ENCODE measurements at regions not wholly inside any gene's neighbourhood (a gene's known extent, or its start where the extent isn't known, plus 50 kb on each side); places are given as distances from the start of the nearest gene placed in this dataset.

DNA sequence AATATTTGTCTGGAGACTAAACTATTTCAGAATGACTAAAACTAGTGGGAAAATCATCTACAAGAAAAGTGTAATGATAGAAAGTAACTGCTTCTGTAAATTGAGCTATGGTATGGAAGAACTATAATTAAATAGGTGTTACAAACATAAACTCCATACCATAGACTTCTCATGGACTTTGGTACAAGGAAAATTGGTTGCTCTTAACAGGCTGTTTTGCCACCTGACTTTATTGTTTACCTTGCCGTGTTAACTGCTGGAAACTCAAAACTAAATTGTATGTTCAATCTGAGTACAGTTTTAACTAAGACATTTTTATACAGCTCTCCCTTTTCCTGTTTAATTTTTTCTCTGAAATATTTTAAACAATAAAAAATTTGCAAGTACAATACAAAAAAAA lies 261.8 kb upstream of the POU3F2 start:
- Histone ChIP-seq H3K4me1 (replicated peaks in 1 of 4; ENCODE audit: control insufficient read depth in 3 of 4, insufficient read depth in 4 of 4, low read length in 3 of 4) (no peaks in the 10 kb centered on the region), H3K14ac (ENCODE audit: insufficient read length) (no peak overlapping the region), H3K9ac (replicated peaks in 1 of 4; ENCODE audit: extremely low read depth in 1 of 4, low read depth in 3 of 4, low read length in 3 of 4) (no peak overlapping the region), H3K56ac (replicated peaks; ENCODE audit: insufficient read length, low read depth, low read length) (no peak overlapping the region), H3K4me3 (ENCODE audit: extremely low read depth in 1 of 4, insufficient read depth in 2 of 4, low read depth in 3 of 4, low read length in 4 of 4) (no peak overlapping the region), H3K27ac (ENCODE audit: low read depth, low read length) (no peak overlapping the region), H4K20me1 (replicated peaks in 1 of 2; ENCODE audit: control insufficient read depth in 1 of 2, insufficient read depth in 2 of 2, low read length in 2 of 2) (no peaks in the 10 kb centered on the region), H4K5ac (ENCODE audit: insufficient read length, low read depth, low read length) (no peak overlapping the region), H3K36me3 (ENCODE audit: control insufficient read depth in 2 of 4, insufficient read depth in 4 of 4, low read length in 3 of 4) (no peaks in the 10 kb centered on the region), H2BK120ac (replicated peaks; ENCODE audit: low read depth, low read length) (no peak overlapping the region), H3K27me3 (replicated peaks in 1 of 4; ENCODE audit: control insufficient read depth in 3 of 4, extremely low read depth in 1 of 4, insufficient read depth in 3 of 4, low read length in 3 of 4) (no peaks in the 10 kb centered on the region), H3K79me2 (ENCODE audit: control insufficient read depth in 1 of 2, insufficient read depth in 2 of 2, low read length in 2 of 2) (no peaks in the 10 kb centered on the region), H3K23ac (ENCODE audit: insufficient read length) (no peak overlapping the region), H2BK20ac (ENCODE audit: low read length) (no peak overlapping the region), H2AK5ac (ENCODE audit: low read depth, low read length) (no peak overlapping the region), H3K23me2 (ENCODE audit: low read depth, low read length) (no peaks in the 10 kb centered on the region), H2BK5ac (ENCODE audit: low read depth, low read length) (no peak overlapping the region), H2BK12ac (ENCODE audit: low read depth, low read length) (no peak overlapping the region), H3K4me2 (ENCODE audit: insufficient read depth in 1 of 2, low read depth in 2 of 2, low read length in 2 of 2) (no peak overlapping the region), H3K79me1 (ENCODE audit: low read depth, low read length) (no peaks in the 10 kb centered on the region), H2AFZ (ENCODE audit: low read length) (no peak overlapping the region), H3K4ac (replicated peaks; ENCODE audit: insufficient read length, low read depth, low read length) (no peak overlapping the region), H4K8ac (ENCODE audit: extremely low read depth, insufficient read depth, low read length) (no peak overlapping the region), H4K91ac (replicated peaks; ENCODE audit: insufficient read length, low read length) (no peak overlapping the region), H3K18ac (ENCODE audit: extremely low read depth, low read length) (no peak overlapping the region), H2BK15ac (ENCODE audit: low read length) (no peak overlapping the region), H3K9me3 (ENCODE audit: insufficient read depth in 2 of 2, low read depth in 1 of 2, low read length in 1 of 2) (no peaks in the 10 kb centered on the region)
- FAIRE-seq (no peak), DNase-seq (ENCODE audit: low read depth in 1 of 2, low spot score in 2 of 2) (no peak)
- WGBS, 2 experiments (ENCODE audit: extremely low coverage in 1 of 2, insufficient coverage in 1 of 2, insufficient read length in 1 of 2, insufficient replicate concordance in 2 of 2, low coverage in 1 of 2, low lambda C conversion rate in 2 of 2, missing lambda C conversion rate in 1 of 2), result 87% methylated on average over 1 of the region's 1 CpG; no CpG with 5 or more reads in 1 of the 2 experiments
- ChIA-PET POLR2A (ENCODE audit: partially characterized antibody) (no interaction called here), CTCF (ENCODE audit: partially characterized antibody) (no interaction called here)
- TF ChIP-seq NANOG (IDR thresholded peaks at IDR 0.05; ENCODE audit: insufficient read depth, low read depth, low read length, poor library complexity, severe bottlenecking) (no peak), RFX5 (IDR thresholded peaks at IDR 0.05; ENCODE audit: borderline replicate concordance, low read depth, low read length) (no peak), JUND (IDR thresholded peaks at IDR 0.05; ENCODE audit: low read length) (no peak), BRCA1 (IDR thresholded peaks at IDR 0.05; ENCODE audit: low read depth, low read length) (no peak), HDAC6 (IDR thresholded peaks at IDR 0.05; ENCODE audit: low read depth, low read length) (no peak), CHD2 (IDR thresholded peaks at IDR 0.05; ENCODE audit: low read length) (no peak), TAF7 (optimal IDR thresholded peaks at IDR 0.05; ENCODE audit: borderline replicate concordance, low read depth, low read length) (no peak), CTBP2 (IDR thresholded peaks at IDR 0.05; ENCODE audit: borderline replicate concordance, insufficient read depth, insufficient read length, low read length) (no peak), GABPA (IDR thresholded peaks at IDR 0.05; ENCODE audit: borderline replicate concordance, insufficient read depth, low read length) (no peak), RAD21 (IDR thresholded peaks at IDR 0.05 in 1 of 2, conservative IDR thresholded peaks at IDR 0.05 in 1 of 2; ENCODE audit: low read depth in 2 of 2, low read length in 2 of 2) (no peak), POLR2AphosphoS5 (IDR thresholded peaks at IDR 0.05; ENCODE audit: low read depth, low read length) (no peak)
